GM06990 (cell line): ENCODE measurements at regions not wholly inside any gene's neighbourhood (a gene's known extent, or its start where the extent isn't known, plus 50 kb on each side); places are given as distances from the start of the nearest gene placed in this dataset.
"Not testable (repeated sequence)": the region's sequence is repeated elsewhere in the genome, so short reads cannot be mapped to it uniquely, and the experiment has no call there.

ENCODE experiments used
- DNase-seq: peaks from one replicate; pipeline ENCODE4 v3.0.0-alpha.2; 2011; ENCODE audit not compliant: insufficient read length; ENCODE audit errors: extremely low read depth
- H3K27me3 ChIP-seq: replicated peaks from 2 replicates; pipeline ENCODE4 v1.6.0; 2011; ENCODE audit warnings: low read length; ENCODE audit not compliant: control insufficient read depth, insufficient read depth
- H3K36me3 ChIP-seq: 2 replicates; pipeline ENCODE4 v1.5.1; 2011; ENCODE audit warnings: low read length; ENCODE audit not compliant: control insufficient read depth, insufficient read depth
- H3K4me3 ChIP-seq: replicated peaks from 2 replicates; pipeline ENCODE4 v1.5.1; 2011; ENCODE audit warnings: low read depth, mild to moderate bottlenecking, control low read depth, low read length
- TF ChIP-seq, protein P1 (sequence below): IDR thresholded peaks from 2 replicates; pipeline ENCODE4 v1.5.1; 2011; ENCODE audit warnings: low read length, control low read depth, mild to moderate bottlenecking, inconsistent platforms; ENCODE audit not compliant: insufficient read depth, poor library complexity, severe bottlenecking

DNA sequence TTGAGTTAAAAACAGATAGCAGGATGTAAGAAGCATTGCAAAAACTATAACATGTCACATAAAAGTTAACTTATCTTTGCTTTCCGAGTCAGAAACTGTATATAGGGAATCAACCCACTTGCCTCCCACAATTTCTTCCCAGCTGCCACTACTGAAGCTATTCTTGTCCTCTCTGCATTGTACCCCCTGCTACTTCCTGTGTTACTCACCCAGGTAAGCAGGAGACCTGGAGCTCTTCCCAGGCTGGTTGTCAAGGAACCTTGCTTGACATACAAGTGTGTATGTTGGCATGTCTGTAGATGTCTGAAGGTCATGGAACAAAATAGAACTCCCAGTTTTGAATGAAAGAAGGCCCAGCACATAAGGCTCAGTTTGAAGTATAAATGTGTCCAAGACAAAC, 74.3 kb upstream of the LRRC4C start:
- Histone ChIP-seq H3K27me3 (no peaks in the 10 kb centered on the region), H3K36me3 (no peaks in the 10 kb centered on the region), H3K4me3 (no peak overlapping the region)
- DNase-seq = no peak
- TF ChIP-seq, protein P1, sequence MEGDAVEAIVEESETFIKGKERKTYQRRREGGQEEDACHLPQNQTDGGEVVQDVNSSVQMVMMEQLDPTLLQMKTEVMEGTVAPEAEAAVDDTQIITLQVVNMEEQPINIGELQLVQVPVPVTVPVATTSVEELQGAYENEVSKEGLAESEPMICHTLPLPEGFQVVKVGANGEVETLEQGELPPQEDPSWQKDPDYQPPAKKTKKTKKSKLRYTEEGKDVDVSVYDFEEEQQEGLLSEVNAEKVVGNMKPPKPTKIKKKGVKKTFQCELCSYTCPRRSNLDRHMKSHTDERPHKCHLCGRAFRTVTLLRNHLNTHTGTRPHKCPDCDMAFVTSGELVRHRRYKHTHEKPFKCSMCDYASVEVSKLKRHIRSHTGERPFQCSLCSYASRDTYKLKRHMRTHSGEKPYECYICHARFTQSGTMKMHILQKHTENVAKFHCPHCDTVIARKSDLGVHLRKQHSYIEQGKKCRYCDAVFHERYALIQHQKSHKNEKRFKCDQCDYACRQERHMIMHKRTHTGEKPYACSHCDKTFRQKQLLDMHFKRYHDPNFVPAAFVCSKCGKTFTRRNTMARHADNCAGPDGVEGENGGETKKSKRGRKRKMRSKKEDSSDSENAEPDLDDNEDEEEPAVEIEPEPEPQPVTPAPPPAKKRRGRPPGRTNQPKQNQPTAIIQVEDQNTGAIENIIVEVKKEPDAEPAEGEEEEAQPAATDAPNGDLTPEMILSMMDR = no peak

DNA sequence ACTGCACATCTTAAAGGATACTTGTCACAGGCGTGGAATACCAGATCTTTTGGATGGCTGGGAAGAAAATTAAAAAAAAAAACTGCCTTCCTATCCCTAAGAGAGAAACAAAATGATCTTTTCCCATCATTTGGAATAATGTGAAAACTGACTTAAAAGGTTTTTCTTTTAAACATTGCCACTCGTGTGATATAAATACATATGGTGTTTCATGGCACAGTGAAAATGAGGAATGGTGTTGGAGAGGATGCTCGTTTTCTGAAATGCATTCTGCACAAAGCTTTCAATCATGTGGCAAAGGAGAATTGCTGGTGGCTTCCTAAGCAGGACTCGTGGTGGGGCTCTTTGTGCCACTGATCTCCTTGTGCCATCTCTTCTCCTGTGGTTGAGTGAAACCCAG, 74.9 kb upstream of the LRRC4C start:
- TF ChIP-seq, protein P1 = no peak
- no peaks in the 10 kb centered on the region for H3K27me3 ChIP-seq
- no peak overlapping the region for H3K4me3 ChIP-seq
- no peaks in the 10 kb centered on the region for H3K36me3 ChIP-seq
- no peak for DNase-seq

DNA sequence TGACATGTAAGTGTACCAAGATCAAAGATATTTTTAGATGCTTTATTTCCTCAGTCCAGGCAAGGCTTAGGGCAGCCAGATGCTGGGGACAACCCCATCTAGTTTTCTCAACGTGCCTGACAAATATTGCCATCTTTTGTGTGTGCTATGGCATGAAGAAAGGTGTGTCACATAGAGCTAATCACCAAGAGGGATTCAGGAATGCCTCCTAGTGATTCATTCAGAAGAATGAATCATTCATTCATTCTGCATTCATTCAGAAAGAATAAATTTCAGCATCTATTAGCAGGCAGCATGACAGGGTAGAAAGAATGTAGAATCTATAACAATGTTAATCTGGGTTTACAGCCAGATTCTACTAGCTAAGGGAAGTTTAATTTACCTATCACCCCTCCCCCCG, 75.4 kb upstream of the LRRC4C start:
- H3K4me3 ChIP-seq = no peak overlapping the region
- no peaks in the 10 kb centered on the region for H3K36me3 ChIP-seq
- TF ChIP-seq, protein P1 = no peak
- H3K27me3 ChIP-seq = no peaks in the 10 kb centered on the region
- DNase-seq = no peak

DNA sequence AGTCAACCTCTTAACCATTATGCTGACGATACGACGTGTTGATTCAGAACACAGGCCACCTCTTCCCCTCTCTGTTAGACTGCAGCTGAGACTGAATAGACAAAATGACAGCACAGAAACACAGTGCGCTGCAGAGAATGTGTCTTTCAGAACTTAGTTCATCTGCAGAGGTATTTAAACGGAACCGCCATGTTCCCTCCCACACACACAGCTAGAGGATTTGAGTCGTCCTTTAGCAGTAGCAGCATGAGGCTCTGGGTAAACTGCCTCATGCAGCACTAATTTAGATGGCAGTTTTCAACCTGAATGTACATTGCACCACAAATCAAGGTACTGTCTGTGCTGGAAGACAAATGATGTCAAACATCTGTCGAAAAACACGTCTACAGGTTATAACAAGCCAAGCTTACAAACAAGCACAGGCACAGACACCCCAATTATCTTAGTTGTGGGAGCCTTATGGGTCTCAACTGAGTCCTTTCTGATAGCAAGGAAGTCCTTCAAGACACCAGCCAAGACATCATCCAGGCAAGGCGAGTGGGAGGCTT, 76.6 kb upstream of the LRRC4C start:
- no peaks in the 10 kb centered on the region for H3K27me3 ChIP-seq
- DNase-seq = no peak
- TF ChIP-seq, protein P1 = no peak

DNA sequence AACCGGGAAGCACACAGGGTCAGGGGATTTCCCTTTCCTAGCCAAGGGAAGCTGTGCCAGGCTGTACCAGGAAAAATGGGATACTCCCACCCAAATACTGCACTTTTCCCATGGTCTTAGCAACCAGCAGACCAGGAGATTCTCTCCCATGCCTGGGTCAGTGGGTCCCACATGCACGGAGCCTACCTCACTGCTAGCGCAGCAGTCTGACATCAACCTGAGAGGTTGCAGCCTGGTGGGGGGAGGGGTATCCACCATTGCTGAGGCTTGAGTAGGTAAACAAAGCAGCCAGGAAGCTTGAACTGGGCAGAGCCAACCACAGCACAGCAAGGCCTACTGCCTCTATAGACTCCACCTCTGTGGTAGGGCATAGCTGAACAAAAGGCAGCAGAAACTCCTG, 85.5 kb upstream of the LRRC4C start:
- DNase-seq, H3K4me3 ChIP-seq, H3K36me3 ChIP-seq, H3K27me3 ChIP-seq: not testable (repeated sequence)

More for the DNA sequence above, 76.6 kb upstream of the LRRC4C start:
- Histone ChIP-seq H3K4me3 (no peak overlapping the region), H3K36me3 (no peaks in the 10 kb centered on the region)

DNA sequence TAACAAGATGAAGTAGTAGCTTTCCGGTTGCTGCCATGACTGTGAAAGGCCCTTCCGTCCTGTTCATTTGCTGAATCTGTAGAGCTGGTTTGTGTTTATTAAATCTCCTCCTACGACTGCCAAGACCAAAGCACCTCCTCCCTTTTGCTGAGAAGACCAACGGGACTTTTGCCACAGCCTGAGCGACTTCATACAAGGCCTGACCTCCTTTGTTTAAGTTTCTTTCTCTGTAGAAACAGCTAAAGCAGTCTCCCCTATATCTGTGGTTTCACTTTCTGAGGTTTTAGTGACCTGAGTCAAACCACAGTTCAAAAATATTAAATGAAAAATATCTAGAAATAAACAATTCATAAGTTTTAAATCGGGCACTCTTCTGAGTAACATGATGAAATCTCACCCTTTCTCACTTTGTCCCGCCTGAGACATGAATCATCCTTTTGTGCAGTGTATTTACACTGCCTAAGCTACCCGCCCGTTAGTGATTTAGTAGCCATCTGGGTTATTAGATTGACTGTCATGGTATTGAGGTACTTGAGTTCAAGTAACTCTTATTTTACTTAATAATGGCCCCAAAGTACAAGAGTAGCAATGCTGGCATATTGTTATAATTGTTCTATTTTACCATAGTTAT, 119.1 kb upstream of the LRRC4C start:
- H3K36me3 ChIP-seq = no peaks in the 10 kb centered on the region
- no peaks in the 10 kb centered on the region for H3K27me3 ChIP-seq
- TF ChIP-seq, protein P1 = no peak
- DNase-seq = peak; percentile 1
- no peak overlapping the region for H3K4me3 ChIP-seq
